B cell (primary cell): ENCODE measurements at regions not wholly inside any gene's neighbourhood (a gene's known extent, or its start where the extent isn't known, plus 50 kb on each side); places are given as distances from the start of the nearest gene placed in this dataset.

Experiments
- ATAC-seq: fragments of 200-7000 bp; cut with Tn5 transposase; one replicate; pipeline ENCODE4 v1.10.0; 2021; ENCODE audit warnings: low read depth, mild to moderate bottlenecking, moderate number of reproducible peaks, moderate library complexity
- CTCF ChIA-PET: fragments of 350-600 bp; sonication (Branson Sonifier 250); formaldehyde crosslinking; loops from one replicate; lab custom pipeline; 2021; ENCODE audit warnings: antibody characterized with exemption, inconsistent platforms; lab: Charles Lee
- POLR2A ChIA-PET: fragments of 350-600 bp; sonication (Branson Sonifier 250); formaldehyde crosslinking; loops from one replicate; lab custom pipeline; 2021; ENCODE audit warnings: antibody characterized with exemption; lab: Charles Lee
- DNase-seq: peaks from one replicate; pipeline ENCODE4 v3.0.0; 2013
- H2AFZ ChIP-seq: 2 replicates; pipeline ENCODE4 v1.6.1; 2012; ENCODE audit warnings: mild to moderate bottlenecking, low read depth, low read length; ENCODE audit not compliant: insufficient read depth, poor library complexity, severe bottlenecking
- H3K27ac ChIP-seq, 2 donors: 1 replicate in 1 of 2; 2 replicates in 1 of 2; pipeline ENCODE4 v1.5.1; 2012 to 2013; ENCODE audit warnings: low read length in 2 of 2, mild to moderate bottlenecking in 2 of 2, moderate library complexity in 1 of 2
- H3K27me3 ChIP-seq, 4 experiments: fragments of 200-600 bp in 1 of 4; sonication (generic) in 1 of 4; replicated peaks in 1 of 4; 1 replicate in 2 of 4; 2 replicates in 2 of 4; pipeline versions ENCODE4 v1.6.1 to v1.7.0; 2013 to 2016; ENCODE audit warnings: low read length in 3 of 4, mild to moderate bottlenecking in 2 of 4, mixed read lengths in 1 of 4, moderate library complexity in 1 of 4; ENCODE audit not compliant: insufficient read depth in 4 of 4, control insufficient read depth in 3 of 4; ENCODE audit errors: control extremely low read depth in 1 of 4
- H3K36me3 ChIP-seq, 2 experiments: replicated peaks in 1 of 2; 1 replicate in 1 of 2; 2 replicates in 1 of 2; pipeline versions ENCODE4 v1.6.1 to v1.7.1; 2013; ENCODE audit warnings: low read length in 1 of 2; ENCODE audit not compliant: insufficient read depth in 2 of 2, control insufficient read depth in 1 of 2; ENCODE audit errors: control extremely low read depth in 1 of 2, extremely low read depth in 1 of 2
- H3K4me1 ChIP-seq, 2 donors: fragments of 200-600 bp in 1 of 2; sonication (generic) in 1 of 2; 1 replicate in 1 of 2; 2 replicates in 1 of 2; pipeline versions ENCODE4 v1.5.1 to v1.6.1; 2013 to 2017; ENCODE audit warnings: low read length in 2 of 2; ENCODE audit not compliant: control insufficient read depth in 2 of 2, insufficient read depth in 2 of 2
- H3K4me2 ChIP-seq: replicated peaks from 2 replicates; pipeline ENCODE3; 2012; ENCODE audit warnings: mild to moderate bottlenecking, low read depth, low read length; ENCODE audit not compliant: poor library complexity, severe bottlenecking
- H3K4me3 ChIP-seq, 5 experiments: fragments of 200-600 bp in 1 of 5; sonication (generic) in 1 of 5; 1 replicate in 3 of 5; 2 replicates in 2 of 5; pipeline versions ENCODE4 v1.5.1 to v1.7.0; 2011 to 2016; ENCODE audit warnings: low read length in 4 of 5, mild to moderate bottlenecking in 4 of 5, low read depth in 2 of 5, control low read depth in 1 of 5, moderate library complexity in 1 of 5; ENCODE audit not compliant: insufficient read depth in 1 of 5; ENCODE audit errors: control extremely low read depth in 1 of 5, extremely low read depth in 1 of 5
- H3K79me2 ChIP-seq: fragments of 200-600 bp; sonication (generic); one replicate; pipeline ENCODE4 v1.6.0; 2016; ENCODE audit warnings: low read length; ENCODE audit not compliant: control insufficient read depth, insufficient read depth
- H3K9ac ChIP-seq: fragments of 200-600 bp; sonication (generic); 2 replicates; pipeline ENCODE4 v1.6.1; 2017; ENCODE audit warnings: mild to moderate bottlenecking, low read length, moderate library complexity
- H3K9me3 ChIP-seq, 3 donors: one replicate each; pipeline versions ENCODE4 v1.6.1 to v1.7.1; 2013; ENCODE audit warnings: low read length in 2 of 3; ENCODE audit not compliant: control insufficient read depth in 2 of 3, insufficient read depth in 1 of 3; ENCODE audit errors: control extremely low read depth in 1 of 3
- H4K20me1 ChIP-seq: 2 replicates; pipeline ENCODE4 v1.6.0; 2012; ENCODE audit warnings: mild to moderate bottlenecking, low read length; ENCODE audit not compliant: insufficient read depth, control insufficient read depth, poor library complexity, severe bottlenecking
- H3K27ac Mint-ChIP-seq: one replicate; pipeline ENCODE4 v1.8.0; 2021; ENCODE audit warnings: mixed read lengths
- H3K27me3 Mint-ChIP-seq: one replicate; pipeline ENCODE4 v1.8.0; 2021; ENCODE audit warnings: mixed read lengths
- H3K4me1 Mint-ChIP-seq: one replicate; pipeline ENCODE4 v1.8.0; 2021; ENCODE audit warnings: mixed read lengths
- H3K4me3 Mint-ChIP-seq: one replicate; pipeline ENCODE4 v1.8.0; 2021; ENCODE audit warnings: mixed read lengths
- H3K9me3 Mint-ChIP-seq: one replicate; pipeline ENCODE4 v1.8.0; 2022; ENCODE audit warnings: mixed read lengths; ENCODE audit not compliant: insufficient read depth
- CTCF ChIP-seq: fragments of 200-600 bp; IDR thresholded peaks from one replicate; pipeline ENCODE4 v1.8.0; 2022; ENCODE audit warnings: antibody characterized with exemption, mild to moderate bottlenecking
- EZH2 ChIP-seq: IDR thresholded peaks from 2 replicates; pipeline ENCODE4 v1.6.1; 2012; ENCODE audit warnings: borderline replicate concordance, low read depth, mild to moderate bottlenecking, moderate library complexity, low read length; ENCODE audit not compliant: insufficient read depth, poor library complexity, severe bottlenecking
- WGBS: methylation state at CpG from one replicate; pipeline ENCODE4 v1.1.5; 2013; ENCODE audit warnings: missing lambda C conversion rate; ENCODE audit not compliant: insufficient coverage; 5-methylcytosine and 5-hydroxymethylcytosine counted together
- intact Hi-C: fragments of 100-400 bp; cut with micrococcal nuclease; formaldehyde crosslinking; loops from one replicate; pipeline ENCODE4 v1.10.0; 2022

- no peaks in the 10 kb centered on the region for H4K20me1 ChIP-seq
- H3K27ac Mint-ChIP-seq: no peak overlapping the region
- H3K4me2 ChIP-seq: no peak overlapping the region
- no peak overlapping the region for H2AFZ ChIP-seq
- H3K27me3 Mint-ChIP-seq: peaks cover 29% of the 10 kb centered on the region
- H3K4me1 Mint-ChIP-seq: no peaks in the 10 kb centered on the region
- H3K79me2 ChIP-seq: no peaks in the 10 kb centered on the region
- ATAC-seq (no peak), DNase-seq (no peak)
- H3K4me3 Mint-ChIP-seq: no peak overlapping the region
- H3K9me3 ChIP-seq: no peaks in the 10 kb centered on the region
- H3K9ac ChIP-seq: no peak overlapping the region
- no peak overlapping the region for H3K4me3 ChIP-seq
- POLR2A ChIA-PET: no interaction called here
- no peak for TF ChIP-seq EZH2
- TF ChIP-seq CTCF: no peak
- no peaks in the 10 kb centered on the region for H3K4me1 ChIP-seq
- no peaks in the 10 kb centered on the region for H3K9me3 Mint-ChIP-seq
- CTCF ChIA-PET: no interaction called here
- intact Hi-C loops: no loop called here
- no peaks in the 10 kb centered on the region for H3K27me3 ChIP-seq
- 83% methylated on average over 1 of the region's 1 CpG for WGBS
- no peaks in the 10 kb centered on the region for H3K36me3 ChIP-seq
- H3K27ac ChIP-seq: no peak overlapping the region
These were observed 133.3 kb downstream of the DCK start for GRCh38 chr4:71126719-71127118.

- Histone ChIP-seq H2AFZ (no peak overlapping the region), H3K4me1 (no peaks in the 10 kb centered on the region), H3K9me3 (no peaks in the 10 kb centered on the region), H3K27me3 (no peaks in the 10 kb centered on the region), H3K27ac (no peak overlapping the region), H3K4me3 (no peak overlapping the region), H3K9ac (no peak overlapping the region), H3K36me3 (no peaks in the 10 kb centered on the region), H3K4me2 (no peak overlapping the region), H4K20me1 (no peaks in the 10 kb centered on the region), H3K79me2 (no peaks in the 10 kb centered on the region)
- Mint-ChIP-seq H3K9me3 (no peaks in the 10 kb centered on the region), H3K4me3 (no peak overlapping the region), H3K27ac (no peak overlapping the region), H3K27me3 (peaks cover 22% of the 10 kb centered on the region), H3K4me1 (no peaks in the 10 kb centered on the region)
- intact Hi-C loops: no loop called here
- DNase-seq (no peak), ATAC-seq (no peak)
- POLR2A ChIA-PET: no interaction called here
- TF ChIP-seq CTCF: no peak
- TF ChIP-seq EZH2: no peak
- CTCF ChIA-PET: no interaction called here
- WGBS: 93% methylated on average over 4 of the region's 9 CpGs
These were observed 137.6 kb downstream of the DCK start for GRCh38 chr4:71130827-71131603.
